K562 (cell line): ENCODE measurements at regions not wholly inside any gene's neighbourhood (a gene's known extent, or its start where the extent isn't known, plus 50 kb on each side); places are given as distances from the start of the nearest gene placed in this dataset.

ENCODE experiments used
- ATAC-seq: fragments of 200-7000 bp; cut with Tn5 transposase; 3 replicates; pipeline ENCODE4 v1.9.1; 2020; ENCODE audit warnings: moderate library complexity
- BruUV-seq: library from RNA; stranded (reverse); fragments of 400-500 nt; replicated peaks from 2 replicates; lab custom pipeline; 2021; lab: Mats Ljungman, UMichigan
- CTCF ChIA-PET: fragments of 300-600 bp; formaldehyde crosslinking; extraction: SDS; loops from one replicate; lab custom pipeline; 2021; ENCODE audit warnings: low intra/inter-chr PET ratio; lab: Yijun Ruan, JAX
- POLR2A ChIA-PET: fragments of 300-600, 350-650 bp; sonication (Branson Sonifier 250); formaldehyde crosslinking; extraction: SDS; loops from one replicate; lab custom pipeline; 2021; ENCODE audit warnings: antibody characterized with exemption, inconsistent platforms; lab: Yijun Ruan, JAX
- DNase-seq, 4 experiments: peaks; one replicate each; pipeline versions ENCODE4 v3.0.0 to v3.0.0-alpha.2; 2011 to 2018; ENCODE audit warnings: low spot score in 3 of 4, mixed read lengths in 3 of 4; ENCODE audit errors: extremely low read depth in 1 of 4
- FAIRE-seq: peaks from 2 replicates; lab custom pipeline; 2011; peaks lifted over from hg19 to GRCh38; lab: Jason Lieb, UNC
- H2AFZ ChIP-seq: 2 replicates; pipeline ENCODE4 v1.6.0; 2011; ENCODE audit warnings: low read depth, low read length, control low read depth, inconsistent platforms
- H3K27ac ChIP-seq: fragments of 200-600 bp; 3 replicates; pipeline ENCODE4 v1.8.0; 2011; ENCODE audit warnings: low read depth, mild to moderate bottlenecking, control low read depth, inconsistent platforms, low read length, moderate library complexity, mixed read lengths; ENCODE audit errors: extremely low read depth
- H3K27me3 ChIP-seq, 2 experiments: fragments of 300-600 bp in 1 of 2; 2 replicates in 1 of 2; 3 replicates in 1 of 2; pipeline versions ENCODE4 v1.6.0 to v1.8.0; 2011; ENCODE audit warnings: inconsistent platforms in 2 of 2, low read length in 2 of 2, mild to moderate bottlenecking in 1 of 2, mixed read lengths in 1 of 2, moderate library complexity in 1 of 2; ENCODE audit not compliant: control insufficient read depth in 2 of 2, insufficient read depth in 2 of 2
- H3K36me3 ChIP-seq: fragments of 300-600 bp; 3 replicates; pipeline ENCODE4 v1.8.0; 2011; ENCODE audit warnings: mild to moderate bottlenecking, low read length, inconsistent platforms; ENCODE audit not compliant: control insufficient read depth, insufficient read depth
- H3K4me1 ChIP-seq, 2 experiments: fragments of 200-600 bp in 1 of 2; replicated peaks in 1 of 2; 2 replicates in 1 of 2; 3 replicates in 1 of 2; pipeline versions ENCODE4 v1.5.1 to v1.8.0; 2011; ENCODE audit warnings: inconsistent platforms in 2 of 2, low read length in 2 of 2, mild to moderate bottlenecking in 1 of 2, mixed read lengths in 1 of 2, moderate library complexity in 1 of 2; ENCODE audit not compliant: control insufficient read depth in 2 of 2, insufficient read depth in 2 of 2
- H3K4me2 ChIP-seq: 2 replicates; pipeline ENCODE4 v1.6.1; 2011; ENCODE audit warnings: low read length, control low read depth, inconsistent platforms, mixed read lengths; ENCODE audit not compliant: insufficient read depth
- H3K4me3 ChIP-seq: fragments of 200-600 bp; sonication (generic), shearing (Covaris generic); 2 replicates; pipeline ENCODE4 v1.5.1; 2016; ENCODE audit warnings: control low read depth, inconsistent platforms
- H3K79me2 ChIP-seq: fragments of 200-600 bp; 3 replicates; pipeline ENCODE4 v1.8.0; 2011; ENCODE audit warnings: low read length, inconsistent platforms; ENCODE audit not compliant: control insufficient read depth, insufficient read depth
- H3K9ac ChIP-seq, 2 experiments: 2 replicates each; pipeline versions ENCODE4 v1.6.0 to v1.6.1; 2011; ENCODE audit warnings: low read depth in 2 of 2, low read length in 2 of 2, control low read depth in 1 of 2, inconsistent platforms in 1 of 2, mild to moderate bottlenecking in 1 of 2, mixed read lengths in 1 of 2; ENCODE audit not compliant: insufficient read depth in 1 of 2
- H3K9me1 ChIP-seq: one replicate; pipeline ENCODE4 v1.6.0; 2011; ENCODE audit warnings: inconsistent platforms, mild to moderate bottlenecking, low read length, moderate library complexity; ENCODE audit not compliant: control insufficient read depth, insufficient read depth
- H3K9me3 ChIP-seq: replicated peaks from 2 replicates; pipeline ENCODE4 v1.5.1; 2011; ENCODE audit warnings: low read depth, low read length, inconsistent platforms; ENCODE audit not compliant: control insufficient read depth, insufficient read depth
- H4K20me1 ChIP-seq: replicated peaks from 2 replicates; pipeline ENCODE4 v1.6.1; 2011; ENCODE audit warnings: low read length, inconsistent platforms, mixed read lengths; ENCODE audit not compliant: control insufficient read depth, insufficient read depth
- AFF4 ChIP-seq: sonication (generic); formaldehyde crosslinking; IDR thresholded peaks from 2 replicates; pipeline ENCODE4 v1.8.0; 2023; ENCODE audit warnings: mild to moderate bottlenecking, missing genetic modification reagents
- ERF ChIP-seq: fragments of 450-650 bp; formaldehyde crosslinking; IDR thresholded peaks from 2 replicates; pipeline ENCODE4 v1.4.0; 2020; ENCODE audit warnings: mild to moderate bottlenecking, mixed read lengths
- ETV5 ChIP-seq: sonication (generic); formaldehyde crosslinking; IDR thresholded peaks from 2 replicates; pipeline ENCODE4 v1.4.0; 2020; ENCODE audit warnings: low read depth, mild to moderate bottlenecking, missing genetic modification reagents
- HNRNPK ChIP-seq: fragments of 200-400 bp; formaldehyde crosslinking; IDR thresholded peaks from one replicate; pipeline ENCODE4 v1.6.1; 2018; ENCODE audit warnings: mild to moderate bottlenecking, low read depth, low read length; ENCODE audit not compliant: poor library complexity, severe bottlenecking
- SMARCB1 ChIP-seq: IDR thresholded peaks from 2 replicates; pipeline ENCODE4 v1.6.1; 2011; ENCODE audit warnings: improper control_type of control experiment, low read depth; ENCODE audit not compliant: insufficient read length
- SOX6 ChIP-seq: fragments of 450-650 bp; IDR thresholded peaks from 2 replicates; pipeline ENCODE4 v1.6.1; 2014; ENCODE audit warnings: mild to moderate bottlenecking
- TBP ChIP-seq: optimal IDR thresholded peaks from 2 replicates; pipeline ENCODE3; 2011; ENCODE audit warnings: low read depth, low read length, improper control_type of control experiment
- WGBS: fragments of 100-300 bp; shearing (Covaris generic); methylation state at CpG from one replicate; pipeline ENCODE4 v1.1.6; 2016; ENCODE audit warnings: low coverage, mixed read lengths; ENCODE audit not compliant: insufficient coverage; ENCODE audit errors: missing lambda C conversion rate; 5-methylcytosine and 5-hydroxymethylcytosine counted together
- in situ Hi-C: fragments of 300-500 bp; cut with MboI; formaldehyde crosslinking; loops from 4 replicates; pipeline ENCODE4 v1.15.0; 2018; ENCODE audit warnings: inconsistent platforms, mixed read lengths
- intact Hi-C: fragments of 100-400 bp; cut with micrococcal nuclease; formaldehyde crosslinking; loops from 2 replicates; pipeline ENCODE4 v1.14.2; 2022

GRCh38 chr3:189108067-189108466 is 63.7 kb upstream of the TPRG1 start:
- Histone ChIP-seq H3K79me2 (no peaks in the 10 kb centered on the region), H3K4me3 (no peak overlapping the region), H3K9me3 (no peaks in the 10 kb centered on the region), H3K9me1 (no peaks in the 10 kb centered on the region), H3K9ac (no peak overlapping the region), H3K36me3 (no peaks in the 10 kb centered on the region), H3K4me1 (no peaks in the 10 kb centered on the region), H2AFZ (no peak overlapping the region)
- POLR2A ChIA-PET: no interaction called here
- no peak for DNase-seq
- no peak for ATAC-seq
- CTCF ChIA-PET: no interaction called here
- intact Hi-C loops: no loop called here
- TF ChIP-seq TBP (no peak), SMARCB1 (no peak), SOX6 (no peak), HNRNPK (no peak), AFF4 (CRISPR knock-in tag) (no peak), ETV5 (CRISPR knock-in tag) (no peak), ERF (CRISPR knock-in tag) (no peak)
- TF ChIP-seq, all 486 proteins: peak for 0
- whole genome bisulfite sequencing: 0% methylated on average over 1 of the region's 1 CpG
- no peak for FAIRE-seq
- in situ Hi-C loops: no loop called here
- Histone ChIP-seq H4K20me1 (no peaks in the 10 kb centered on the region), H3K27me3 (no peaks in the 10 kb centered on the region), H3K27ac (no peak overlapping the region), H3K4me2 (no peak overlapping the region)
- no TSS peak for BruUV-seq
